Endometrial microvascular endothelial cells (primary cell): ENCODE measurements at regions not wholly inside any gene's neighbourhood (a gene's known extent, or its start where the extent isn't known, plus 50 kb on each side); places are given as distances from the start of the nearest gene placed in this dataset.

ENCODE experiments used
- in situ Hi-C: cut with HindIII; loops from 2 replicates; pipeline ENCODE4 v1.10.0; 2017; ENCODE audit warnings: low sequenced_read_pairs, low pct_unique_long_range_greater_than_20kb; ENCODE audit errors: inconsistent ontology term

DNA sequence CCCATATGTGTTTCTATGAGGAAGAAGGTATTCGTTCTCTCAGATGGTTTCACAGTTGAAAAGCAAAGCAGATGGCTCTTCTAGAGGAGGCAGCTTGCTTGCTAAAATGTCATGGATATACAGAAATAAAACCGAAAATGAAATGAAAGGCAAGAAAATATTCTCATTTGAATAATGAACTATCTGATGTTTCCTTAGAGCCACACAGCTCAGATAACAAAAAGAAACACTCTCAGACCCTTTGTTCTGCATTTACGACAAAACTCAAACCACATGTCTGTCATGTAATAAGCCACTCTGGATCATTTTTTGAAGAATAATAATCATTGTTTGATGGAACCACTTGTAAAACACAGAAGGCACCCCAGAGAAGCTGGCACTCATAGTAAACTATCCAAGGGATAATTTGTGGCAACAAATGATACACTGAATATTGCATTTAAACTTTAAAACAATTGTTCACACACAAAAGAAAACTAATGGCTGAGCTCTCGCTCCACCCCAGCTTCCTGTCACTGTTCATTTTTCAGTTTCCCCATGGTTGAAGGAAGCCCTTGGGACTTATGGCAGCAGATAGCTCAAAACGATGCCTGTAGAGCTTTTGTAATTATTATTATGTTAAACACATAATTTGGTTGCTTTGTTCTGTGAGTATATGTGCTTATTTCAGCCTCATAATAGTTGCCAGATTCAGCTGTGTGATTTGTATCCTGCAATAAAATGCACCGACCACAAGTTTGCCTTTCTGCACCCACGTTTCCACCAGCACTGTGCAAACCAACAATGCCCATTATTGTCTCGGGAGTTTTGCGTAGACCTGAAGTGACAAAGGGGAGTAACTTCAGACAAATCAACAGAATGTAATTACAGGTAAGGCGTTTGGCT lies 256.0 kb downstream of the TMEM167A start:
- in situ Hi-C loops, result no loop called here

GRCh38 chr5:82820188-82820587 lies 257.0 kb downstream of the TMEM167A start:
- in situ Hi-C loops, result no loop called here

GRCh38 chr5:82817897-82818676 lies 259.1 kb downstream of the TMEM167A start:
- in situ Hi-C loops, result no loop called here

- in situ Hi-C loops, result no loop called here
Observed at GRCh38 chr5:82816926-82817325, 260.3 kb downstream of the TMEM167A start.

- in situ Hi-C loops, result no loop called here
Observed at GRCh38 chr5:82815871-82816270, 261.3 kb downstream of the TMEM167A start.

DNA sequence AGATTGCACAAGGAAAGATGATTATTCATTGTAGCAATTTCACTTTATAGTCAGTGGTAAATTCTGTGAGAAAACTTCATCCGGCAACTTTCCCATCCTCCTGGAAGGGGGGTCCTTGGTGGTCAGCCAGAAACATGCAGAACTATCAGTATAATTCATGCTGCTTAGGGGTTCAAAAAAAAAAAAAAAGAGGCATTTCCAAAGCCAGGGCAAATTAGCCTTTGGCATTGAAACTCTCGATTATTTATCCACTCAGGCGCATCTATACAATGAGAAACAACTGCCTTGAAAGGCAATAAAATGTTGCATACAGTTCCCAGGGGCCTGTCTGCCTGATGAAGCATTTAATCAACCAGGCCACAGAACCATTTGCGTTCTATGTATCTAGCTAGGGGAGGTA lies 263.3 kb downstream of the TMEM167A start:
- in situ Hi-C loops, result no loop called here

GRCh38 chr5:82812575-82812974 lies 264.6 kb downstream of the TMEM167A start:
- in situ Hi-C loops, result no loop called here

DNA sequence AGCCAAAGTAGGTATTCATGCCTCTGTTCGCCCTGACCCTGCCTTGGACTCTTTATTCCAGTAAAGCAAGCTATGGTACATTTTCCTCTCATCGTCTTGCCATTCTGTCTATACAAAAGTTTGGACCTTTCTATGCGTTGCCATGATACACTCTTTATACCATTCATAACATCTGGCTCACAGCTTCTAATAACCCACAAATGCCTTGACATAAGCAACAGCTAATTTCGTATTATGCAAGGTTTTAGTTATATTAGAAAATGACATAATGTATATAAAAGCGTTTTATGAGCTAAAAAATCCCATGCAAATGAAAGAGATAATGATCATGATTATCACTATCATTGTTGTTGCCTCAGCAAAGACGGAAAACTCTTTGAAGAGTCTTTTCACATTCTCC lies 265.7 kb downstream of the TMEM167A start:
- in situ Hi-C loops, result no loop called here

- in situ Hi-C loops, result no loop called here
Observed at GRCh38 chr5:82809420-82810143, 267.6 kb downstream of the TMEM167A start.

GRCh38 chr5:82808960-82809359 lies 268.2 kb downstream of the TMEM167A start:
- in situ Hi-C loops, result no loop called here

- in situ Hi-C loops, result no loop called here
Observed at GRCh38 chr5:82807021-82807420, 270.2 kb downstream of the TMEM167A start.

DNA sequence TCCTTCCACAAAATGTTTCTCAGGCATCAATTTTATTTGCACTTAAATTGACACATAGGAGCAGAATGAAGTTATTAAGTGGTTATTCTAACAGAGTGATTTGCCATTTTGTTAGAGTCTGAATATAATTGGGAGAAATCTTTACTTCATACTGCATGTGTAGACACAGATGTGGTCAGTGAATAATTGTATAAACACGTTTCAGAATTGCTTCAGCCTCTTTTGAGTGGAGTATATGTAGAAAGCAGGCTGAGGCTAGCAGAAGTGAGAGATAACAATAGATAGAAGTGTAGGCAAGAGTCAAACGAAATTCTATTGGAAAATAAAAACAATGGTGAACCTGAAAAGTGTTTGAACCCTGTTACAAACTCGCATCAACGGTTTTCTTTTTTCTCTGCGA lies 270.7 kb downstream of the TMEM167A start:
- in situ Hi-C loops, result no loop called here

- in situ Hi-C loops, result no loop called here
Observed at GRCh38 chr5:82804155-82804690, 273.0 kb downstream of the TMEM167A start.

GRCh38 chr5:82802954-82803353 lies 274.2 kb downstream of the TMEM167A start:
- in situ Hi-C loops, result no loop called here

DNA sequence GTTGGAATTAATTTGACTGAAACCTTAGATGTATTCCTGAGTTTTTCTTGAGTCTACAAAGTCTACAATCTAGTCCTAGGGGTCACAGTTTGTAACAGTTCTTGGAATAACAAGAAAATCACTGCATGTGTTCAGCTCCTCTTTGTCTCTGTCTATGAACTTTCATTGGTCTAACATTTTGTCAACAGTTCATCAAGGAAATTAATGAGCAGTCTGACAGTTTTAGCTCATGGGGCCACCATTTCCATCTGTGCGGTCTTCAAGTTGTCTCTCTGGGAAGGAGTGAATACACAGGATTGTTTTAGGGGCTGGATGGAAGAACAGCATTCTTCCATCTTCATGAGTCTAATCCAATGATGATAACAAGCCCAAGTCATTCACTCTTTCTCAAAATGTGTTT lies 276.4 kb downstream of the TMEM167A start:
- in situ Hi-C loops, result no loop called here

- in situ Hi-C loops, result no loop called here
Observed at GRCh38 chr5:82799361-82800077, 277.7 kb downstream of the TMEM167A start.

DNA sequence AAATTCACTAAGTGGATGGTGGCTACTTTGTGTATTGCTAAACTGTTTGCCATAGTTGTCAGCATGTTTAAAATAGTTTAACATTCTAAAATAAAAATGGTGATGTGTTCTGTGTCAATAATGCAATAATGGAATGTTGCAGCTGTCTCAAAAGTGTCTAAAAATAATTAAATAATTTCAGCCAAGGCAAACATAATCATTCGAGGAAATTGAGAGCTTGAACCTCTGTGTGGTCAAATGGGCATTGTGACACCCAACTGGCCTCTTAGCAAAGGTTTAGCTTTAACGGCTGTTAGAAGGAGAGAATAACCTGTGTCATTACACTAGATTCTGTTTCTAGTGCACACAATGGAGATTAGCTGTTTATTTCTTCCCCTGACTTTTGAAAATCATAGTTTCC lies 278.5 kb downstream of the TMEM167A start:
- in situ Hi-C loops, result no loop called here

- in situ Hi-C loops, result no loop called here
Observed at GRCh38 chr5:82796643-82797416, 280.4 kb downstream of the TMEM167A start.
